22Rv1 (cell line): ENCODE measurements at regions not wholly inside any gene's neighbourhood (a gene's known extent, or its start where the extent isn't known, plus 50 kb on each side); places are given as distances from the start of the nearest gene placed in this dataset.

ENCODE experiments used
- H3K27ac ChIP-seq: fragments of 450-650 bp; 2 replicates; pipeline ENCODE4 v1.5.1; 2017
- ZFX ChIP-seq: fragments of 450-650 bp; IDR thresholded peaks from 2 replicates; pipeline ENCODE4 v1.6.1; 2017; ENCODE audit warnings: antibody characterized with exemption, borderline replicate concordance
- TF ChIP-seq, protein P1 (sequence below): fragments of 450-650 bp; IDR thresholded peaks from 2 replicates; pipeline ENCODE4 v1.5.1; 2017; ENCODE audit warnings: mild to moderate bottlenecking

DNA sequence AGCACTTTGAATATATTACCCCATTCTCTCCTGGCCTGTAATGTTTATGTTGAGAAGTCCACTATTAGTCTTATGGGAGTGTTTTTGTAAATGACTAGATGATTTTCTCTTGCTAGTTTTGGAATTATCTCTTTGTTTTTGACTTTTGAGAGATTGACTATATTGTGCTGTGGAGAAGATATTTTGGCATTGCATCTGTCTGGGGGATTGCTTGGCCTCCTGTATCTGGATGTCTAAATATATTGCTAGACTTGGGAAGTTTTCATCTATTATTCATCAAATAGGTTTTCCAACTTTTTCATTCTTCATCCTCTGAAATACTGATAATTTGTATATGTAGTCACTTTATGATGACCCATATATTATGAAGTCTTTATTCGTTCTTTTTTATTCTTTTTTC, 277.1 kb upstream of the PCDH15 start:
- TF ChIP-seq ZFX = no peak
- TF ChIP-seq, protein P1, sequence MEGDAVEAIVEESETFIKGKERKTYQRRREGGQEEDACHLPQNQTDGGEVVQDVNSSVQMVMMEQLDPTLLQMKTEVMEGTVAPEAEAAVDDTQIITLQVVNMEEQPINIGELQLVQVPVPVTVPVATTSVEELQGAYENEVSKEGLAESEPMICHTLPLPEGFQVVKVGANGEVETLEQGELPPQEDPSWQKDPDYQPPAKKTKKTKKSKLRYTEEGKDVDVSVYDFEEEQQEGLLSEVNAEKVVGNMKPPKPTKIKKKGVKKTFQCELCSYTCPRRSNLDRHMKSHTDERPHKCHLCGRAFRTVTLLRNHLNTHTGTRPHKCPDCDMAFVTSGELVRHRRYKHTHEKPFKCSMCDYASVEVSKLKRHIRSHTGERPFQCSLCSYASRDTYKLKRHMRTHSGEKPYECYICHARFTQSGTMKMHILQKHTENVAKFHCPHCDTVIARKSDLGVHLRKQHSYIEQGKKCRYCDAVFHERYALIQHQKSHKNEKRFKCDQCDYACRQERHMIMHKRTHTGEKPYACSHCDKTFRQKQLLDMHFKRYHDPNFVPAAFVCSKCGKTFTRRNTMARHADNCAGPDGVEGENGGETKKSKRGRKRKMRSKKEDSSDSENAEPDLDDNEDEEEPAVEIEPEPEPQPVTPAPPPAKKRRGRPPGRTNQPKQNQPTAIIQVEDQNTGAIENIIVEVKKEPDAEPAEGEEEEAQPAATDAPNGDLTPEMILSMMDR = no peak
- H3K27ac ChIP-seq = no peak overlapping the region

DNA sequence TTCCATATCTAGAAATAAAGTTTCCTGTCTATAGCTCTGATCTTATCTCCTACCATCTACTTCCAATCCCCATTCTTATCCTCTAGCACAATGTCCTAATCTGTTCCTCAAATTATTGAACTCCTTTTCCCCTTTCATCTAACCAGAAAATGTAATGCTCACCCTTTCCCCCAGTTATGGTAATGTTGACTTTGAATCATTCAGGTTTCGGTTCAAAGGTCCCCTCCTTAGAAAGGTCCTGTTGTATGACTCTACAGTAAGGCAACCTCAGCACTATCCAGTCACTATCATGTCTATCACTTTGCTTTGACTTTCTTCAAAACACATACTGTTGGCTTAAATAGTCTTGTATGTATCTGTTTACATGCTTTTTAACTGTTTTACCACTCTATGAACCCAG, 264.2 kb upstream of the PCDH15 start:
- no peak overlapping the region for H3K27ac ChIP-seq
- no peak for TF ChIP-seq ZFX
- TF ChIP-seq, protein P1 = no peak

DNA sequence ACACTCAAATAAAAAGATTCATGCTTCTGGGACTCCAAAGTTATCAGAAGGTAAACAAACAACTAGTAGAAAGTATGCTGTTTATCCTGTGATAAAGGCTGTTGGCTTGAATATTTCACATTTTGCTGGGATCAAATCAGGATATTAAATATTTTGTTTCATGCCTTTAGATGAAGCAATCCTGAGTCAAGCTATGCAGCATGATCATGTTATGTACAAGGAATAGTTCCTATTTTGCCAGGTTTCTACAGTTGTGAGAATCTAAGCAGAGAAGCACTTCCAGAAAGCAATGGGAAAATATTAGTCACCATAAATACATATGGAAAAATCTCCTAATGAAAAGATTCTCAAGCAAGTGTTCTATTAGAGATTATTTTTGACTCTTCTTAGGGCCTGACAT, 262.8 kb upstream of the PCDH15 start:
- H3K27ac ChIP-seq = no peak overlapping the region
- TF ChIP-seq, protein P1 = no peak
- TF ChIP-seq ZFX = no peak

DNA sequence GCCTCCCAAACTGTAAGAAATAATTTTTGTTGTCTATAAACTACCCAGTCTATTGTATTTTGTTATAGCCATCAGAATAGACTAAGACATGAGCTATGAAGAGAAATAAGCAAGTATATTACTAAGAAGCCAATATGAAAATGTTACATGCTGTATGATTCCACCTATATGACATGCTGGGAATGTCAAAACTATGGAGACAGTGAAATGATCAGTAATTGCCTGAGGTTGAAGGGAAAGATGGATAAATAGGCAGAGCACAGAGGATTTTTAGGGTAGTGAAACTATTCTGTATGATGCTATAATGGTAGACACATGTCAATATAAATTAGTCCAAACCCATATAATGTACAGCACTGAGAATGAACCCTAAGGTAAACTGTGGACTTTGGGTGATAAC, 261.3 kb upstream of the PCDH15 start:
- TF ChIP-seq ZFX = no peak
- TF ChIP-seq, protein P1 = no peak
- no peak overlapping the region for H3K27ac ChIP-seq

DNA sequence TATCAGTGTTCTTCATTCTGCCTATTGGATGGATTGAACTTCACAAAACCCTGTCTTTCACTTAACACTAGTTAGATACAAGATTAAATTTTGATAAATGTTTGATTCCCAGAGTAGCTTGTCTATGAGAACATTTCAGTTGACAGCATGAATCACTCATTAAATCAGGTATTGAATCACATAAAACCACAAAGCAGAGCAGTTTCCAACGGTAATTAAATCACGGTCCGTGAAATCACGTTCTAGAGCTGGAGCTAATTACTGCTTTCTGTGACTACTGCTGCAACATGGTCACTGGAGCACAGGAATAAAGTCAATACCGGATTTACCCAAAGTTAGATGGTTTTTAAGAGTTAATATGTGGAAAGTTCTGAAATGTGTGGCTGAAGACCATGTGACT, 257.8 kb upstream of the PCDH15 start:
- no peak overlapping the region for H3K27ac ChIP-seq
- TF ChIP-seq, protein P1 = no peak
- TF ChIP-seq ZFX = no peak

DNA sequence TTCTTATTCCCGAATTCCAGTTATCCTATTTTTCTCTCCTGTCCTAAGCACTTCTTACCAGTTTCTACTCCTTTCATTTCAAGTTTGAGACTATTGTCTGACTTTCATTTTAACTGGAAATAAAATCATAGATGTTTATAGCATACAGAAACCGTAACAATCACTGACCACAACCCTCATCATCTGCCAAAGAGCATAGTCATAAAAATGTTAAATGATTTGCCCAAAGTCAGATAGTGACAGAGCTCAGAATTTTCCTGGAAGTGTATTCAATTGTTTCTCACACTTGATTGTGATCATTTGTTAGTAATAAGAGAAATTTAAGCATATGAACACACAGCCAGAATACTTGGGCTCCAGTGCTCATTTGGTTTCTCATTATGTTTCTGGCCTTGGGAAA, 250.5 kb upstream of the PCDH15 start:
- H3K27ac ChIP-seq = no peak overlapping the region
- TF ChIP-seq ZFX = no peak
- TF ChIP-seq, protein P1 = no peak

DNA sequence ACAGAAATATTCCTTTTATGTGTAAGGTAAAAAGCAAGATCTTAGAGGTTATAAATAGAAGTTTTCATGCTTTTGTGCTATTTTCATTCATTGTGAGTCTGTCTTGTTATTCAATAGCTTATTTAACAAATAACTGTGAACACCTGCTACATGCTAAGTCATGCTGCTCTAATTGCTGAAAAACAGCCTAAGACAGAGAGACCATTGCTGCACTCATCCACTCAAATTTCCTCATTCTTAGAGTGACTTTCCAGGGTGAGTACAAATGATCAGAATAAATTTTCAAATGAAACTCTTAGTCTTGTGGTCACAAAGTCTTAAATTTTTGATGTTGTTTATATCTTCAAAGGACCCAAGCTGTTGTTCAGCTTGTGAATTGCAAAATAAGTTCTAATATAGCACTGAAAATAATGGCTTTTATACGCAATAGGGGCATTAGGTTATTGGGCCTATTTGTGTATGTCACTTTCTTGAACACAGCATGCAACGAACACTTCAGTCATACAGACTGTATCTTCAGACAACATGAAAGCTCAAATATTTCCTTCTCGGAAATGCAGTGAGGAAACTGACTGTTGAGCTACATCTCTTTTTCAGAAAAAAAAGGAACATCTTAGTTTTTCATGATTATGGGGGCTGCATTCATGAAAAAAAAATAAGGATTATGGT, 247.9 kb upstream of the PCDH15 start:
- no peak overlapping the region for H3K27ac ChIP-seq

More for the DNA sequence above, 247.9 kb upstream of the PCDH15 start:
- TF ChIP-seq, protein P1 = no peak
- no peak for TF ChIP-seq ZFX
